Activated T-helper 1 cell treated with Interleukin-2 at 50 U/mL for 16 hours (primary cell): ENCODE measurements at regions not wholly inside any gene's neighbourhood (a gene's known extent, or its start where the extent isn't known, plus 50 kb on each side); places are given as distances from the start of the nearest gene placed in this dataset.

Experiments used
- DNase-seq: peaks from one replicate; pipeline ENCODE4 v3.0.0-alpha.2; 2020; ENCODE audit warnings: low read depth

GRCh38 chr7:130912862-130913638, 179.0 kb upstream of the KLF14 start:
- peak; percentile 67 for DNase-seq

GRCh38 chr7:130913639-130914553, 179.9 kb upstream of the KLF14 start:
- DNase-seq: no peak

- no peak for DNase-seq
Measured at GRCh38 chr7:130914554-130915294, 180.7 kb upstream of the KLF14 start.

GRCh38 chr7:130917669-130918128, 183.7 kb upstream of the KLF14 start:
- DNase-seq: no peak

- DNase-seq: no peak
Measured at GRCh38 chr7:130918129-130919052, 184.4 kb upstream of the KLF14 start.

- no peak for DNase-seq
Measured at GRCh38 chr7:130919316-130920103, 185.5 kb upstream of the KLF14 start.

GRCh38 chr7:130920122-130920521, 186.1 kb upstream of the KLF14 start:
- no peak for DNase-seq

GRCh38 chr7:130921391-130922180, 187.6 kb upstream of the KLF14 start:
- no peak for DNase-seq

- no peak for DNase-seq
Measured at GRCh38 chr7:130922206-130923112, 188.5 kb upstream of the KLF14 start.

GRCh38 chr7:130923365-130923764, 189.4 kb upstream of the KLF14 start:
- no peak for DNase-seq

- DNase-seq: no peak
Measured at GRCh38 chr7:130923930-130924329, 189.9 kb upstream of the KLF14 start.

GRCh38 chr7:130925136-130925794, 191.3 kb upstream of the KLF14 start:
- no peak for DNase-seq

- DNase-seq: no peak
Measured at GRCh38 chr7:130926001-130926691, 192.1 kb upstream of the KLF14 start.

GRCh38 chr7:130927062-130927461, 193.1 kb upstream of the KLF14 start:
- DNase-seq: no peak

- DNase-seq: no peak
Measured at GRCh38 chr7:130927564-130927963, 193.6 kb upstream of the KLF14 start.

GRCh38 chr7:130929896-130930659, 196.1 kb upstream of the KLF14 start:
- DNase-seq: no peak

- DNase-seq: no peak
Measured at GRCh38 chr7:130930681-130931080, 196.7 kb upstream of the KLF14 start.
